GM18520 (cell line): ENCODE measurements at regions not wholly inside any gene's neighbourhood (a gene's known extent, or its start where the extent isn't known, plus 50 kb on each side); places are given as distances from the start of the nearest gene placed in this dataset.

Experiments
- ATAC-seq: cut with Tn5 transposase; IDR thresholded peaks from one replicate; pipeline ENCODE4 v1.9.1; 2021; ENCODE audit not compliant: unreplicated experiment

- ATAC-seq, result no peak
These were observed 308.3 kb upstream of the HS3ST1 start for GRCh38 chr4:11736978-11737377.

DNA sequence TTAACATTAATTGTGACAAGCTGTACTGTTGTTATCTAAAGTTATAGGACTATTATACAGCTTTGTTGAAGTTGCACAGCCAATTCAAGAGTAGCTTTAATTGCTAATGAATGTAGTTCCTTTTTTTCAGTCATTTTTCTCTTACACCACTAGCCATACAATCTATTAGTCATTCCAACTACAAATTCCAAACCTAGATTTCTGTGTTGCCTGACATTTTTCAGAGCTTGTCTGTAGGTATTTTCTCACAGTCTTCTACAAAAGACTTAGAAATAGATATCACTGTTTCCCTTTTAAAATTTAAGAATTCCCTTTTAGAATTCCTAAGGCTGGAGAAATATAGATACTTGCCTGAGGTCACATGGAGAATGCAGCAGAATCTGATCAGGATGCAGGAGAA, 307.0 kb upstream of the HS3ST1 start:
- no peak for ATAC-seq

- ATAC-seq, result no peak
These were observed 303.5 kb upstream of the HS3ST1 start for GRCh38 chr4:11732155-11732554.

DNA sequence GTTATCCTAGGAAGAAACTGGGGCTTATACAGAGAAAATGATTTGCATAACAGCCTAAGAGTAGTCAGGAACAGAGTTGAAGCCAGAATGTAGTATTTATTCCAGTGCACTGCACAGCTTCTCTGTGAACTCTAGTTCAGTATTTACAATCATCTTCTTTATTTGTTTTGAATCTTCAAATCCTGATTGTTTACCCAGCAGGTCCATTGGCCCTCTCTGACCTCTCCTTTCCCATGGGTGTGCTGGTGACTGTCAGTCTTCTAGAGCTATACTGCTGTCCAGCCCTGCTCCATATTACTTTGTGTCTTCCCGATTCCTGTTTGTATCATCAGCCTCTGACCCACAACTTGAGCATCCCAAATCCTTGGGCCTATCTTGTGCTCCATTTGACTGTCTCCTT, 301.9 kb upstream of the HS3ST1 start:
- ATAC-seq, result no peak

GRCh38 chr4:11729548-11729947, 300.9 kb upstream of the HS3ST1 start:
- no peak for ATAC-seq

DNA sequence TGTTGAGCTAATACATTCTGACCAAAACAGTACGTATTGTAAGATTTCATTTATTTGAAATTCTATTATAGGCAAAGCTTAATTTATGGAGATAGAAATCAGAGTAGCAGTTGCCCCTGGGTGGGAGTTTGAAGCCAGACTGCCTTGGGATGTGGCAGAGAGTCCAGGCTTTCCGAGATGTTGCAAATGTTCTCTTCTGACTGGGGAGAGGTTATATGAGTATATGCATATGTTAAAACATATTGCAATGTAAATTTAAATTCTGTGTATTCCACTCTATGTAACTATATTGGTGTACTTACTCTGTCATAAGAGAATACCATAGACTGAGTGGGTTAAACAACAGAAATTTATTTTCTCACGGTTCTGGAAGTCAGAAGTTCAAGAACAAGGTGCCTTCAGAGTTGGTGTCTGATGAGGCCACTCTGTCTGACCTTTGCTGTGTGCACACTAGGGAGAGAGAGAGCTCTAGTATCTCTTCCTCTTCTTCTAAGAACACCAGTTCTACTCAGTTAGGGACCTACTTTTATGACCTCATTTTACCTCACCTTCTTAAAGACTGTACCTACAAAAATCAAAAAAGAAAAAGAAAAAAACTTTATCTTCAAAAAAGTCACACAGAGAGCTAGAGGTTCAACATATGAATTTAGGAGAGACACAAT, 299.3 kb upstream of the HS3ST1 start:
- ATAC-seq, result no peak

DNA sequence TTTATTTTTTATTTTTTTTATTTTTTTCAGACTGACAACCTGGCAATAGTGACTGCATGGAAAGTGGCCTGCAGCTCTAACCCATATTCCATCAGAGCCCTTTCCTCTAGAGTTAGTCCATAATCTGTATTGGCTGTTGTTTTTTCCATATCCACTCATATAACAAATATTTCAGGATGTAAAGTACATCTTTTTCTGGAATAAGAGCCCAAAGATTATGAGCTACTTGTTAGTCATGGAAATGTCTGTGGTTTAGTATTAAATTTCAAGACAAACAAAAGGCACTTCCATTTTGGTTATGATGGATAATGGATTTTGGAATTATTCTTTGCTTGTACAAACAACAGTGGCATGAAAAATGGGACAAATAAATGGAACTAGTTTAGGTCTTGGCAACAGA, 296.0 kb upstream of the HS3ST1 start:
- no peak for ATAC-seq

DNA sequence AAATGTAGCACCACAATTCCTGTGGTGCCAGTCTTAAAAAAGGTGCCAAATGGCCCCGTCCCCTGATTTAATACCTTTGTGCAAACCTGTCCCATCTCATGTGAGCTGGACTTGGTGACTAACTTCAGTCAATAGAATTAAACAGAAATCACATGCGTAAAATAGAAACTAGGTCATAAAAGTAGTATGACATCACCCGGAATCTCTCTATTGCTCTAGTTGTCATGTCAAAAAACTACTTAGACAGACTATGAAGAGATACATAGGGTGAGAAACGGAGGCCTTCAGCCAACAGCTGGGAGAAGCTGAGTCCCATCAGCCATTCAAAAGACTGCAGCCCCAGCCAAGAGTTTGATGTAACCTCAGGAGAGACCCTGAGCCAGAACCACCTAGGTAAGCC, 293.5 kb upstream of the HS3ST1 start:
- no peak for ATAC-seq

DNA sequence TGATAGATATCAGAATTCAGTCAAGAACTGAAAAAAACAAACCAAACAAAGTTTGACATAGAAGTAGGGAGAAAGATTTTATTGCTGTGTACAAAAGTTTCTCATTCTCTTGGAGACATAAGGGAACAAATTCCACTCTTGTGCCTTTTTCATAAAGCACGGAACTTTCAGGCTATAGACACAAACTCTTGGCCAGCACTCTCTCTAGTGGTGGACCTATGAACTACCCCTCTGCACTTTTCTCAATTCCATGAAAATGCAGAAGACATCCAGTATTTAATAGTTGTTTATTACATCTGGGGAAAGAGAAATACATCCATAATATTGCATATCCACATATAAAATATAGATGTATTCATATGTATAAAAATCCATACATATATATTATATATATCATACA, 291.6 kb upstream of the HS3ST1 start:
- no peak for ATAC-seq

GRCh38 chr4:11719879-11720278, 291.2 kb upstream of the HS3ST1 start:
- ATAC-seq, result no peak

GRCh38 chr4:11715753-11716521, 287.2 kb upstream of the HS3ST1 start:
- ATAC-seq, result no peak

- no peak for ATAC-seq
These were observed 281.9 kb upstream of the HS3ST1 start for GRCh38 chr4:11710453-11711093.

DNA sequence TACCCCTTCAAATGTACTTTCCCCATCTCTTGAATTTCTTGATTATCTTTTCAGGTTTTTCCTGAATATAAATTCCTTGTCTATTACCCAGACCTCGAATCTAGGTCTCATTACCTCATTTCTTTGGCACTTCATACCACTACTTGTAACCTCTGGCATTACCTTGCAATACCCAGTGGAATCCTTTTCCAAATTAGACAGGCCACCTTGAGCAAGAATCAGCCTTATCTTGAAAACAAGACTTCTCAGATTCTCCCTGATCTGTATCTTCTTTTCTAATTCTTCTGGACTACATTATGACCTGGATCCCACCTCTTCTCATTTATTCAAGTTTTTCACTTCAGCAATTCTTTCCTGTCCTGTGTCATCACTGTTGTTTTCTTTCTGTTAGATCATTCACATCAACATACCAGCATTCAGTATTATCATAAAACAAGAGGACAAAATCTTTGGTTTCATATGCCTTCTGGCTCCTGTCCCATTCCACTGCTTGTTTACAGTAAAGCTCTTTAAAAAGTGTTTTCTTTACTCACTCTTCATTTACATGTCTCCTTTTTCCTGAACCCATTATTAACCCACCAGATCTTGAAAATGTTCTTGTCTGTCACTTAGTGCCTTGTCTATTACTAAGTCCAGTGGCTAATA, 275.6 kb upstream of the HS3ST1 start:
- no peak for ATAC-seq

DNA sequence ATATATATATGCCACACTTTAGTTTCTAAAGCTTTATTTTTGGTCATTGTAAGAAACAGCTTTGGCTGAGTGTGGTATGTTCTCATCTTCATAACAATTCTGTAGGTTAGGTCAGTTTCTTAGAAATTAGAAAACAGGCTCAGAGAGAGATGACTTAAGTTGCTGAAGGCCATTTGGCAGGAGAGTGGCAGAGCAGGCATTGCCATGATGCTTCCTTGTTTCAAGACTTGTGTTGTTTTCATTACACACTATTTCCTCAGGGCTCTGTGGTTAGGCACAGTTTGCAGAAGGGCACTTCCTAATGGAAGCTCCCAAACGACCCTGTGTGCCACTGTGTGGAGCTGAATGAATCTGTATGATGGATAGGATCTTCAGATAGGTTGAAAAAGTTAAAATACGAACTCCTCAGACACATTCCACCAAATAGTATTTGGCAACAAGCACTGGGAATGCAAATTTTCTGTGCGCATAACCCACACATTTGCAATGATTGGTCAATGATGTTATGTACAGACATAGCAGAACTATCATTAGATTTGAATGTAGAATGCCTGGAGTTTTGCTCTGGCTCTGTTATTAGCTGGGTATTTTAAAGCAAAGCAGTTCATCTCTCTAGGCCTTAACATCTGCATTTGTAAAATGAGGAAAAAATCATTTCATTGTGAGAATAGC, 274.3 kb upstream of the HS3ST1 start:
- no peak for ATAC-seq

- ATAC-seq, result no peak
These were observed 273.5 kb upstream of the HS3ST1 start for GRCh38 chr4:11701966-11702725.

GRCh38 chr4:11700751-11701226, 272.1 kb upstream of the HS3ST1 start:
- ATAC-seq, result no peak

GRCh38 chr4:11698846-11699590, 270.3 kb upstream of the HS3ST1 start:
- no peak for ATAC-seq

DNA sequence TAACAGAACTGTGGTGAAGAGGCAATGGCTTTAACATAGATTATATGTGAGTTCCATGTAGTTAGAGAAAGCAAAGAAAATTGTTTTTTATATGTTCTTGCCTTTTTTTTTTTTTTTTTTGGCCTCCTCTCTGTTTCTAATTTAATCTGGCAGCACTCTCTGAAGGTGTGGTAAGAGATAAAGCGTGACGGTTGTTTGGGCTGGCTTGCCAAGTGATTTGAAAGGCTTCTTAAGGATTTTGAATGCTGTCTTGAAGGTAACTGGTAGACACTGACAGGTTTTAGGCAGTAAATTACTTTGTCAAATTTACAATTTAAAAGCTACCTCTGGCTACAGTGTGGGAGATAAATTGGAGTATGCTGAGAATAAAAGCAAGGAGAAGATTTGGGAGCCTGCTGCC, 269.3 kb upstream of the HS3ST1 start:
- no peak for ATAC-seq

DNA sequence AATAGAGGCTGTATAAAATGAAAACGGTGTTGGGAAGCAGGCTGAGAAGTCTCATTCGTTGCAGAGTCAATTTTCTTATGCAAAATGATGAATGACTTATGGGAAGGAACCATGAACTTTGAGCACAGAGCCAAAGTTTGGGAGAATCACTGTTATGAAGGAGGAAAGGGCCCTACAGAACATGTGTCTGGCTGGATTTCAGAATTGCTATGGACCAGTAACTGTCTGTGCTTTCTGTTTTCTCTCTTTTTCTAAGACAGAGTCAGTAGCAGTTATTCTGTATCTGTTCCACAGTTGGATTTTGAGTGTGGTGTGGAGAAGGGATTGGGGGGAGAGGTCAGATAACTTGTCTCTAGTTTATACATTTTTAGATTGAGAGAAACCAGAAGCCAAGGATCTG, 265.0 kb upstream of the HS3ST1 start:
- ATAC-seq, result no peak

- no peak for ATAC-seq
These were observed 262.5 kb upstream of the HS3ST1 start for GRCh38 chr4:11691236-11691635.
